Smooth muscle cell (in vitro differentiated cells): ENCODE measurements at regions not wholly inside any gene's neighbourhood (a gene's known extent, or its start where the extent isn't known, plus 50 kb on each side); places are given as distances from the start of the nearest gene placed in this dataset.

ENCODE experiments used
- DNase-seq: peaks from one replicate; lab custom pipeline; 2025; ENCODE audit not compliant: unreplicated experiment; lab: John Stamatoyannopoulos, UW
- H2AFZ ChIP-seq: fragments of 200-600 bp; sonication (generic); 2 replicates; pipeline ENCODE4 v1.6.0; 2016; ENCODE audit warnings: antibody characterized with exemption, low read depth, mild to moderate bottlenecking
- H3F3A ChIP-seq: fragments of 200-600 bp; sonication (generic); 2 replicates; pipeline ENCODE4 v1.6.0; 2017; ENCODE audit warnings: antibody characterized with exemption, low read depth
- H3K27ac ChIP-seq: fragments of 200-600 bp; sonication (generic); 2 replicates; pipeline ENCODE4 v1.5.1; 2016; ENCODE audit warnings: low read depth, mild to moderate bottlenecking
- H3K27me3 ChIP-seq: fragments of 200-600 bp; sonication (generic); 2 replicates; pipeline ENCODE4 v1.6.1; 2016; ENCODE audit warnings: low read depth, mild to moderate bottlenecking
- H3K36me3 ChIP-seq: fragments of 200-600 bp; sonication (generic); 2 replicates; pipeline ENCODE4 v1.5.1; 2016; ENCODE audit warnings: low read depth
- H3K4me1 ChIP-seq: fragments of 200-600 bp; sonication (generic); 2 replicates; pipeline ENCODE4 v1.5.1; 2016; ENCODE audit warnings: low read depth
- H3K4me2 ChIP-seq: fragments of 200-600 bp; sonication (generic); 2 replicates; pipeline ENCODE4 v1.6.0; 2016; ENCODE audit warnings: mild to moderate bottlenecking
- H3K4me3 ChIP-seq: fragments of 200-600 bp; sonication (generic); 2 replicates; pipeline ENCODE4 v1.5.1; 2016; ENCODE audit warnings: mild to moderate bottlenecking
- H3K79me2 ChIP-seq: fragments of 200-600 bp; sonication (generic); 2 replicates; pipeline ENCODE4 v1.6.0; 2016; ENCODE audit warnings: low read depth, mild to moderate bottlenecking
- H3K9ac ChIP-seq: fragments of 200-600 bp; sonication (generic); 2 replicates; pipeline ENCODE4 v1.6.0; 2016; ENCODE audit warnings: low read depth
- H3K9me3 ChIP-seq: fragments of 200-600 bp; sonication (generic); replicated peaks from 2 replicates; pipeline ENCODE4 v1.5.1; 2016; ENCODE audit warnings: low read depth
- H4K20me1 ChIP-seq: fragments of 200-600 bp; sonication (generic); 2 replicates; pipeline ENCODE4 v1.6.0; 2016; ENCODE audit warnings: low read depth
- WGBS: methylation state at CpG from one replicate; pipeline ENCODE4 v1.1.7; 2016; ENCODE audit warnings: low lambda C conversion rate; 5-methylcytosine and 5-hydroxymethylcytosine counted together
- TF ChIP-seq, protein P1 (sequence below): fragments of 200-600 bp; sonication (generic); IDR thresholded peaks from 2 replicates; pipeline ENCODE4 v1.5.1; 2017; ENCODE audit warnings: borderline replicate concordance, mild to moderate bottlenecking, antibody characterized with exemption; ENCODE audit not compliant: insufficient read depth, poor library complexity, severe bottlenecking

DNA sequence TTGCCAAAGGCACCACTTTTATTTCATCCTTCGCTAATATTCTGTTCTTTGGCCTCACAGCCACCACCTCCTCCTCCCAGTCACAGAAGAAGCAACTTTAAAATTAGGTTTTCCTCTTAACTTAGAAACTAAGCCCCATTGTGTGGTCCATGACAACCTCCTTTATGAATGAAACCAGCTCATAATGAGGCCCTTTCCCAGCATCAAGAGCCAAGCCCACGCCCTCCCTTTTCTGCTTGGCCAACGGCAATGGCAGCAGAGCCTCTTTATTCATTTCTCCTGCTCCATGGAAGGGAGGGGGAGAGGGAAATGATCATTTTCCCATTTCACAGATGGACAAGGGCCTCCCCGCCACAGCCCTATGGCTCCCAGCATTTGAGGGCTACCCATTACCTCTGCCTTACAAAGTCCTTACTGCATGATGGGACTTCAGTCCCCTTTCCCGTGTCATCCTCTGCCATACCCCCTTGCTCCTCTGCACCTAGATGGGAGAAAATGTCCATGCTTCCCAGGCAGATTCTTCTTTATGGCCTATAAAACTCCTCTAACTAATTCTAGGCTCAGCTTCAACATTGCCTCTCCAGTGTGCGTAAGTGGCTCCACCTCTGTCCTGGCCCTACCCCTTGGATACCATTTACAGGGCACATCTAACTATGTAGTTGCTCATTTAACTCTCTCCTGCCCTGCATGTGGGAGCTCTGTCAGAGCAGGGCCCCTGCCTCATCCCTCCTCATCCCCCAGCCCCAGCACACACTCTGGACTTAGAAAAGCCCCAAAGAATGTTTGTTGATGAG, 475.5 kb downstream of the RPS24 start:
- Histone ChIP-seq H3K79me2 (no peaks in the 10 kb centered on the region), H3K27ac (no peak overlapping the region), H3K4me3 (no peak overlapping the region), H2AFZ (no peak overlapping the region), H3K9me3 (no peaks in the 10 kb centered on the region), H3K27me3 (no peaks in the 10 kb centered on the region), H4K20me1 (no peaks in the 10 kb centered on the region), H3F3A (peaks cover 12% of the 10 kb centered on the region), H3K36me3 (no peaks in the 10 kb centered on the region), H3K9ac (no peak overlapping the region), H3K4me2 (no peak overlapping the region), H3K4me1 (peaks cover 19% of the 10 kb centered on the region)
- TF ChIP-seq, protein P1, sequence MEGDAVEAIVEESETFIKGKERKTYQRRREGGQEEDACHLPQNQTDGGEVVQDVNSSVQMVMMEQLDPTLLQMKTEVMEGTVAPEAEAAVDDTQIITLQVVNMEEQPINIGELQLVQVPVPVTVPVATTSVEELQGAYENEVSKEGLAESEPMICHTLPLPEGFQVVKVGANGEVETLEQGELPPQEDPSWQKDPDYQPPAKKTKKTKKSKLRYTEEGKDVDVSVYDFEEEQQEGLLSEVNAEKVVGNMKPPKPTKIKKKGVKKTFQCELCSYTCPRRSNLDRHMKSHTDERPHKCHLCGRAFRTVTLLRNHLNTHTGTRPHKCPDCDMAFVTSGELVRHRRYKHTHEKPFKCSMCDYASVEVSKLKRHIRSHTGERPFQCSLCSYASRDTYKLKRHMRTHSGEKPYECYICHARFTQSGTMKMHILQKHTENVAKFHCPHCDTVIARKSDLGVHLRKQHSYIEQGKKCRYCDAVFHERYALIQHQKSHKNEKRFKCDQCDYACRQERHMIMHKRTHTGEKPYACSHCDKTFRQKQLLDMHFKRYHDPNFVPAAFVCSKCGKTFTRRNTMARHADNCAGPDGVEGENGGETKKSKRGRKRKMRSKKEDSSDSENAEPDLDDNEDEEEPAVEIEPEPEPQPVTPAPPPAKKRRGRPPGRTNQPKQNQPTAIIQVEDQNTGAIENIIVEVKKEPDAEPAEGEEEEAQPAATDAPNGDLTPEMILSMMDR, result no peak
- 85% methylated on average over 6 of the region's 6 CpGs for WGBS
- DNase-seq, result no peak

DNA sequence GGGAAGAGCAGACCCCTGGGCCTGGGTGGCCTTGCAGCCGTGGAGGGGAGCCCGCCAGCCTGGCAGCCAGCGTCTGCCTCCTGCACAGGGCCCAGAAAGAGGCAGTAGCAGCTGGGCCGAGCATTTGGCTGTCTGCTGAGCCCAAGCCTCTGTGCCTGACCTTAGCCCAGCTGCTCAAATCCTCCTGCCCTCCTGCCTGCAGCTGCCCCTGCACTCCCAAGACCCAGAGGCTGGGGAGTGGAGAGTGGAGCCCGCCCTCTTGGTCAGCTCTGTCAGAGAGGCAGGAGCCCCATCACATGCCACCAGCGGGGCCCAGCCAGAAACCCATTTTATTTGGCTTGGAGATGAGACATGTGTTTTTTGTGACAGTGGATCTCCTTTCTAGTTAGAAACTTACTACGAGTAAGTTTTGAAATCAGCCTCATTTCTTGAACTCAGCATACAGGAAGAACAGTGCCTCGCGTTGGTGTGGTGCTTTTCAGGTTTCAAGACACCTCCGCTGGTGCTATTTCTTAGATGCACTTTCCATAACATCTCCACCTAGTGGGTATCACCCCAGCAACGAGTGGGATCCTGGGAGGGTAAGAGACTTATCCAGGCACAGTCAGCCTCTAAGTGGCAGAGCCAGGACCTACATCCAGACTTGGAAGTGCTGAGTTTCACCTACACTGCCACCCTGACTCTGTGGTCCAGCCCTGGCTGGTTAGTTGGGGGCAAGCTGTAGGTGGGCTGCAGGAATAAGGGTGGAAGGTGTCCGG, 477.1 kb downstream of the RPS24 start:
- H3K27ac ChIP-seq, result no peak overlapping the region
- TF ChIP-seq, protein P1, result no peak
- no peak overlapping the region for H3K9ac ChIP-seq
- 78% methylated on average over 12 of the region's 12 CpGs for WGBS
- H3K79me2 ChIP-seq, result no peaks in the 10 kb centered on the region
- H3K4me1 ChIP-seq, result peaks cover 19% of the 10 kb centered on the region
- no peak overlapping the region for H2AFZ ChIP-seq
- no peak overlapping the region for H3K4me2 ChIP-seq
- no peak overlapping the region for H3K4me3 ChIP-seq
- DNase-seq, result no peak
- peaks cover 12% of the 10 kb centered on the region for H3F3A ChIP-seq
- H3K9me3 ChIP-seq, result no peaks in the 10 kb centered on the region
- H3K36me3 ChIP-seq, result no peaks in the 10 kb centered on the region
- no peaks in the 10 kb centered on the region for H4K20me1 ChIP-seq
- no peaks in the 10 kb centered on the region for H3K27me3 ChIP-seq

DNA sequence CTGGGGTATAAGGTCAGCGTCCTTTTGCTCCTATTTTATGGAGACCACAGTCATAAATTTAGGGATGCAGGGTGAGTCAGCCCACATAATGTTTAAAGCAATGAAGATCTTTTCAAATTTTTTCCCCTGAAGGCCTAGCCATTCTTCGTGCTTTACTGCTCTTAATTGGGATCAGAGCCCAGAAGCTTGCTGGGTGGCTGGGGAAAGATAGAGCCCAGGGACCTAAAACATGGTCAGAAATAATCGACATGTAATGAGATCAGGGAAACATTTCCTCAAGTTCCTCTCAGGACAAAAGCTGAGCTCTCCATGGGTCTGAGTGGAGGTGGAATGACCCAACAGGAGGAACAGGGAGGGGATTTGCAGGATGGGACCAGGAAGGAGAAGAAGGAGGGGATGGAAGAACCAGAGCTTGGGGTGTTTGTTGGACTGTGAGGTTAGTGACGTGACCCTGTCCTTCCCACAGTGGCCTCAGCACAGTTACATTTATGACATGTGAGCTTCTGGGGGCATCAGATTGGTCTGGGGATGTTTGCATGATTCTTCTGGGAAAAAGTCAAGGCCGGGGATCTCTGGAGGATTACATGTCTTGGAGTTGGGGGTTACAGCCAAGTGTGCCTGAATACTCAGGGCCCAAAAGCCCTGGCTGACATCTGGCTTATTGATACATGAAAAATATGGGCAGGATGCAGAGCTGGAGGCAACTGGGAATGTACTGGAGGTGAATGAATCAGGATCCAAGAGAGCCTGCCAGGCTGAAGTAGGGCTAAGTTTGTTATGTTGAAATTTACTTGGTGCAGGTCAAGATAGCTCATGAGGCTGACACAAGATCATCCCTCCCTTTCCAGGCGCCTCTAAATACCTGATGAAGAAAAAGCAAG, 477.9 kb downstream of the RPS24 start:
- Histone ChIP-seq H3K4me1 (peaks cover 19% of the 10 kb centered on the region), H3K36me3 (no peaks in the 10 kb centered on the region), H2AFZ (no peak overlapping the region), H3K27me3 (no peaks in the 10 kb centered on the region), H3F3A (peaks cover 12% of the 10 kb centered on the region), H3K4me2 (no peak overlapping the region), H3K79me2 (no peaks in the 10 kb centered on the region), H3K9me3 (no peaks in the 10 kb centered on the region), H3K27ac (no peak overlapping the region), H4K20me1 (no peaks in the 10 kb centered on the region), H3K9ac (no peak overlapping the region), H3K4me3 (no peak overlapping the region)
- no peak for DNase-seq
- TF ChIP-seq, protein P1, result no peak
- WGBS, result 57% methylated on average over 6 of the region's 6 CpGs
